SU-DHL-6 (cell line): ENCODE measurements at regions not wholly inside any gene's neighbourhood (a gene's known extent, or its start where the extent isn't known, plus 50 kb on each side); places are given as distances from the start of the nearest gene placed in this dataset.

Experiments
- CTCF ChIP-seq: fragments of 200-600 bp; sonication (generic); IDR thresholded peaks from one replicate; pipeline ENCODE4 v1.5.1; 2017; ENCODE audit warnings: antibody characterized with exemption, mild to moderate bottlenecking, low read length, moderate library complexity; ENCODE audit not compliant: insufficient read depth, poor library complexity, severe bottlenecking
- EZH2phosphoT487 ChIP-seq: fragments of 200-600 bp; sonication (generic), shearing (Covaris generic); conservative IDR thresholded peaks from 2 replicates; pipeline ENCODE4 v1.6.1; 2018; ENCODE audit warnings: mild to moderate bottlenecking, antibody characterized with exemption, low read length, moderate library complexity, mixed read lengths

GRCh38 chr3:84442533-84442932 lies 516.3 kb upstream of the CADM2 start:
- no peak for TF ChIP-seq CTCF
- no peak for TF ChIP-seq EZH2phosphoT487
